Type B pancreatic cell (in vitro differentiated cells): ENCODE measurements at regions not wholly inside any gene's neighbourhood (a gene's known extent, or its start where the extent isn't known, plus 50 kb on each side); places are given as distances from the start of the nearest gene placed in this dataset.

Source experiments
- DNase-seq: peaks from one replicate; pipeline ENCODE4 v3.0.0; 2021; ENCODE audit warnings: mixed read lengths; ENCODE audit not compliant: unreplicated experiment; ENCODE audit errors: extremely low spot score
- H3K27ac Mint-ChIP-seq: 2 replicates; pipeline ENCODE4 v1.8.0; 2021; ENCODE audit warnings: mild to moderate bottlenecking, mixed read lengths
- H3K27me3 Mint-ChIP-seq: 2 replicates; pipeline ENCODE4 v1.8.0; 2021; ENCODE audit warnings: mixed read lengths
- H3K36me3 Mint-ChIP-seq: 2 replicates; pipeline ENCODE4 v1.8.0; 2021; ENCODE audit warnings: mixed read lengths
- H3K4me1 Mint-ChIP-seq: one replicate; pipeline ENCODE4 v1.8.0; 2021; ENCODE audit warnings: mixed read lengths; ENCODE audit not compliant: unreplicated experiment
- H3K4me3 Mint-ChIP-seq: 2 replicates; pipeline ENCODE4 v1.8.0; 2021; ENCODE audit warnings: mild to moderate bottlenecking, mixed read lengths
- H3K9me3 Mint-ChIP-seq: 2 replicates; pipeline ENCODE4 v1.8.0; 2021; ENCODE audit warnings: mixed read lengths
- TF ChIP-seq, protein P1 (sequence below): fragments of 200-600 bp; sonication (generic); conservative IDR thresholded peaks from 2 replicates; pipeline ENCODE4 v1.5.0; 2021; ENCODE audit warnings: antibody characterized with exemption, mild to moderate bottlenecking

DNA sequence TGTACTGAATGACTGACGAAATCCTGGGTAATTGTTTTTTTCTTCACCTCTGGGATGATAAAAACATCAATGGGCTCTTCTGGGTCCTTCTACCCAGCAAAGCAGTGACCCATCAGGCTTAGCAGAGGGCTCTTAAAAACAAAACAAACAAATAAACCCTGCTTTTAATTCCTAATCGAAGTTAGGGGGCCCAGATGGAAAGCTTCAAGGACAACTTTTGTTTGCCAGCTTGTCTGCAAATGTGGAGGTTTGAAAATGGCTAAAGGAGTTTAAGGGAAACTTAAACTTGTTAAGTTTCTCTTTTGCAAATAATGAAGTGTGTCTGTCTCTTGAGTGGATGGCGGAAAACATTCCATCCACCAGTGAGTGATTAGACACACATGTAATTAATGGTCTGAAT is 327.2 kb downstream of the SATB2 start:
- TF ChIP-seq, protein P1, sequence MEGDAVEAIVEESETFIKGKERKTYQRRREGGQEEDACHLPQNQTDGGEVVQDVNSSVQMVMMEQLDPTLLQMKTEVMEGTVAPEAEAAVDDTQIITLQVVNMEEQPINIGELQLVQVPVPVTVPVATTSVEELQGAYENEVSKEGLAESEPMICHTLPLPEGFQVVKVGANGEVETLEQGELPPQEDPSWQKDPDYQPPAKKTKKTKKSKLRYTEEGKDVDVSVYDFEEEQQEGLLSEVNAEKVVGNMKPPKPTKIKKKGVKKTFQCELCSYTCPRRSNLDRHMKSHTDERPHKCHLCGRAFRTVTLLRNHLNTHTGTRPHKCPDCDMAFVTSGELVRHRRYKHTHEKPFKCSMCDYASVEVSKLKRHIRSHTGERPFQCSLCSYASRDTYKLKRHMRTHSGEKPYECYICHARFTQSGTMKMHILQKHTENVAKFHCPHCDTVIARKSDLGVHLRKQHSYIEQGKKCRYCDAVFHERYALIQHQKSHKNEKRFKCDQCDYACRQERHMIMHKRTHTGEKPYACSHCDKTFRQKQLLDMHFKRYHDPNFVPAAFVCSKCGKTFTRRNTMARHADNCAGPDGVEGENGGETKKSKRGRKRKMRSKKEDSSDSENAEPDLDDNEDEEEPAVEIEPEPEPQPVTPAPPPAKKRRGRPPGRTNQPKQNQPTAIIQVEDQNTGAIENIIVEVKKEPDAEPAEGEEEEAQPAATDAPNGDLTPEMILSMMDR, result no peak
- H3K4me1 Mint-ChIP-seq, result peaks cover 8% of the 10 kb centered on the region
- DNase-seq, result no peak
- H3K27ac Mint-ChIP-seq, result no peak overlapping the region
- no peaks in the 10 kb centered on the region for H3K9me3 Mint-ChIP-seq
- H3K4me3 Mint-ChIP-seq, result no peak overlapping the region
- no peaks in the 10 kb centered on the region for H3K27me3 Mint-ChIP-seq
- H3K36me3 Mint-ChIP-seq, result no peaks in the 10 kb centered on the region

DNA sequence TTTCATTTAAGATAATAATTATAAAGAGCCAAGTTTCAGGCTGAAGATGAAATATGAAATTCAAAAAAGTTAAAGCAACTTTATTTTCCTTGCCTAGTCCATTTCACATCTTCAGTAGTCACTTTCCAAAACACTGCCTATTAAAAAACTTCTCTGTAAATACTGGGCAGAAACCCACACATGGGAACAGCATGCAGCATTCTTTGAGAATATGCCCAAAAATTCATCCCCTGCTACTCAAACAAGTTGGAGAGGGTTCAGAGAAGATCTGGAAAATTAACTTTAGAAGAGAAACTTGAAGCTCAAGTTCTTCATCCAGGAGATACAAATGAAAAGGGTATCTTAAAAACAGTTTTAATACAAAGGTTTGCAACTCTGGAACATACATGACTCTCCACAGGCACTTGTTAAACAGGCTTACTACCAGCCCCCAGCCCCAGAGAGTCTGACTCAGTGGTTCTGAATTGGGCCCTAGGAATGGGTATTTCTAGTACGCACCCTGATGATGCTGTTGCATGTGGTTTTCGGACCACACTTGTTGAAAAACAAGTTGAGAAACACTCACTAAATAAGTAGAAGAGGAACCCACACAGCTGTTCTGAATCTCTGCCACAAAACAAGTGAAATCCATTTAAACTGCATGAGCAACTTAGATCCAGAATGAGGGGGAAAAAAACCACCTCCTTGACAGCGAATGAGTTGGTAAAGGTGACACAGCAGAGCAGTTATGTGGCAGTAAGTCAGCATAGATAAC is 329.1 kb downstream of the SATB2 start:
- Mint-ChIP-seq H3K4me1 (peaks cover 4% of the 10 kb centered on the region), H3K27ac (no peak overlapping the region), H3K36me3 (no peaks in the 10 kb centered on the region), H3K27me3 (no peaks in the 10 kb centered on the region), H3K9me3 (no peaks in the 10 kb centered on the region), H3K4me3 (no peak overlapping the region)
- TF ChIP-seq, protein P1, result no peak
- no peak for DNase-seq

DNA sequence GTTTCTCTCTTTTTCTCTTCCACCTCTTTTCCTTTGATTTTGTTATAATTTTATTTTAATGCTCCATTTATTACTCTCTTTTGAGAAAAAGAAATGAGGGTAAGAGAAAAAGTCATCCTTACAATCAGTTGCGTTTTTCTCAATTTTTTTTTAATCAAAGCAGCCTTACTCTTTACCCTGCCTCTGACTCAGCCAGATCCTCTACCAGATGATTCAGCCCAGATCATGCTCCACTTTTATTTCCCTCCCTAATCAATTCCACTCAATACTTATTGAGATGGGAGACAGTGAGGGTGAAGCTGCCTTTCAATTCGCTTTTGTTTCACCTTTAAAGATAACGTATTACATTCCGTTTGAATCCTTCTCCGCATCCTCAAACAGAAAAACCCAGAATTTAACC is 337.9 kb downstream of the SATB2 start:
- no peak overlapping the region for H3K4me3 Mint-ChIP-seq

DNA sequence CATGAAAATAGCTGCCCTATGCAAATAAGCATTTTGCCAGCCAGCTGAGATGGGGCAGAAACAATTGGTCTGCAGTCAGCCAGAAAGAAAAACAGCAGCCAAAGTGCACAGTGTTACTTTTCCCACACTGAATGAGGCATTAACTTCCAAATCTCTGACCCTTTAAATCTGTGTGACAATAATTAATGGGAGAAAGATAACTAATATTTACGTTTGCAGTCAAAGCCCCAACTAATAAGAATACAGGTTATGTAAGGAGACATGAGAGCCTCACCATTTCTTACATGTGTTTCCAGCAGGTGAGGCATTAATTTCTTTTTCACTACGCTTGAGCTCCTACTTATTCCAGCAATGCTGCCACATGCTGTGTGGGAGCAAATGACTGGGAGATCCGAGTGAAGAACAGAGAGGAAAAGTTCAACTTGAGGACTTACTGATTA is 339.0 kb downstream of the SATB2 start:
- Mint-ChIP-seq H3K4me3 (no peak overlapping the region), H3K27ac (no peak overlapping the region), H3K9me3 (no peaks in the 10 kb centered on the region), H3K4me1 (peaks cover 4% of the 10 kb centered on the region), H3K36me3 (no peaks in the 10 kb centered on the region), H3K27me3 (no peaks in the 10 kb centered on the region)
- no peak for DNase-seq
- TF ChIP-seq, protein P1, result no peak

More for the DNA sequence above, 337.9 kb downstream of the SATB2 start:
- H3K4me1 Mint-ChIP-seq, result peaks cover 4% of the 10 kb centered on the region
- no peaks in the 10 kb centered on the region for H3K9me3 Mint-ChIP-seq
- TF ChIP-seq, protein P1, result no peak
- no peaks in the 10 kb centered on the region for H3K27me3 Mint-ChIP-seq
- no peak overlapping the region for H3K27ac Mint-ChIP-seq
- H3K36me3 Mint-ChIP-seq, result no peaks in the 10 kb centered on the region
- DNase-seq, result no peak

DNA sequence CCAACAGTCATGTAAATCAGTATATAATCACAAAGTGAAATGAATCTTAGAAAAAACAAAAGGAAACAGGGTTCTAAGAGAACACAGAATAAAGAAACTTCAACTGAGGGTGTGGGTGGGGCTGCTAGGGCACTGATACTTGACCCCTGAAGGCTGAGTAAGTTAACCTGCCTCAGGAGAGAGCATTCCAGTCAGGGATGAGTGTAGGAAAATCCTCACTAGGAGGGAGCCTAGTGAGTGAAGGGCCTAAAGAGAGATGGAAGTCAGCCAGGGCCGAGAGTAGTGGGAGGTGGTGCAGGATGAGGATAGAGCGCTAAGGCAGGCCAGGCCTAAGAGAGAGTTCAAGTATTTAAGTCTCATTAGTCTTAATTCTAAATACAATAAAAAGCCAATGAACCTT is 342.6 kb downstream of the SATB2 start:
- H3K4me3 Mint-ChIP-seq, result no peak overlapping the region
- no peaks in the 10 kb centered on the region for H3K9me3 Mint-ChIP-seq
- TF ChIP-seq, protein P1, result no peak
- DNase-seq, result no peak
- no peaks in the 10 kb centered on the region for H3K27me3 Mint-ChIP-seq
- H3K36me3 Mint-ChIP-seq, result no peaks in the 10 kb centered on the region
- H3K27ac Mint-ChIP-seq, result no peak overlapping the region
- H3K4me1 Mint-ChIP-seq, result peaks cover 4% of the 10 kb centered on the region
